Fibroblast of pulmonary artery (primary cell): ENCODE measurements at regions not wholly inside any gene's neighbourhood (a gene's known extent, or its start where the extent isn't known, plus 50 kb on each side); places are given as distances from the start of the nearest gene placed in this dataset.
A peak's percentile ranks its signal among the peaks of the same experiment; 100 is the strongest.

ENCODE experiments used
- DNase-seq: peaks from one replicate; pipeline ENCODE4 v3.0.0-alpha.2; 2010; ENCODE audit warnings: low read depth
- H3K4me3 ChIP-seq: replicated peaks from 2 replicates; pipeline ENCODE4 v1.5.1; 2011; ENCODE audit warnings: low read depth, mild to moderate bottlenecking, control low read depth, low read length, moderate library complexity
- CTCF ChIP-seq: IDR thresholded peaks from 2 replicates; pipeline ENCODE4 v1.5.1; 2011; ENCODE audit warnings: mild to moderate bottlenecking, control low read depth, low read length, inconsistent platforms; ENCODE audit errors: missing control alignments

GRCh38 chr14:49505041-49505766 lies 81.0 kb downstream of the RPS29 start:
- DNase-seq: no peak
- no peak for TF ChIP-seq CTCF
- H3K4me3 ChIP-seq: no peak overlapping the region

GRCh38 chr14:49497725-49498348 lies 88.3 kb downstream of the RPS29 start:
- H3K4me3 ChIP-seq: no peak overlapping the region
- TF ChIP-seq CTCF: peak; percentile 85
- DNase-seq: peak; percentile 85

- DNase-seq: no peak
- H3K4me3 ChIP-seq: no peak overlapping the region
- no peak for TF ChIP-seq CTCF
Measured at GRCh38 chr14:49497267-49497666, 88.9 kb downstream of the RPS29 start.

- DNase-seq: no peak
- no peak overlapping the region for H3K4me3 ChIP-seq
- TF ChIP-seq CTCF: no peak
Measured at GRCh38 chr14:49494836-49495235, 91.3 kb downstream of the RPS29 start.

- no peak for DNase-seq
- no peak overlapping the region for H3K4me3 ChIP-seq
- TF ChIP-seq CTCF: no peak
Measured at GRCh38 chr14:49493557-49493956, 92.6 kb downstream of the RPS29 start.

- no peak for TF ChIP-seq CTCF
- no peak for DNase-seq
- H3K4me3 ChIP-seq: no peak overlapping the region
Measured at GRCh38 chr14:49492151-49492550, 94.0 kb downstream of the RPS29 start.

- no peak for TF ChIP-seq CTCF
- no peak for DNase-seq
- no peak overlapping the region for H3K4me3 ChIP-seq
Measured at GRCh38 chr14:49489341-49489740, 96.8 kb downstream of the RPS29 start.
